IMR-90 (cell line): ENCODE measurements at regions not wholly inside any gene's neighbourhood (a gene's known extent, or its start where the extent isn't known, plus 50 kb on each side); places are given as distances from the start of the nearest gene placed in this dataset.
A peak's percentile ranks its signal among the peaks of the same experiment; 100 is the strongest.

Experiments used
- ATAC-seq: fragments of 200-7000 bp; cut with Tn5 transposase; 2 replicates; pipeline ENCODE4 v1.9.1; 2020; ENCODE audit warnings: low read depth, mild to moderate bottlenecking, moderate library complexity
- BruUV-seq: library from RNA; stranded (reverse); fragments of 400-500 nt; replicated peaks from 2 replicates; lab custom pipeline; 2021; lab: Mats Ljungman, UMichigan
- CTCF ChIA-PET: fragments of 300-600 bp; formaldehyde crosslinking; extraction: SDS; loops from one replicate; lab custom pipeline; 2021; ENCODE audit warnings: antibody characterized with exemption; lab: Yijun Ruan, JAX
- POLR2A ChIA-PET: fragments of 300-600 bp; sonication (Branson Sonifier 250); formaldehyde crosslinking; loops from one replicate; lab custom pipeline; 2022; ENCODE audit warnings: antibody characterized with exemption; ENCODE audit not compliant: unreplicated experiment; lab: Charles Lee
- DNase-seq: peaks from one replicate; pipeline ENCODE4 v3.0.0; 2013
- H2AFZ ChIP-seq: replicated peaks from 2 replicates; pipeline ENCODE3; 2013; ENCODE audit warnings: low read length, mild to moderate bottlenecking; ENCODE audit not compliant: poor library complexity
- H2AK5ac ChIP-seq: 2 replicates; pipeline ENCODE4 v1.6.1; 2013; ENCODE audit warnings: low read depth, low read length, inconsistent platforms
- H2AK9ac ChIP-seq: replicated peaks from 2 replicates; pipeline ENCODE3; 2013; ENCODE audit warnings: mild to moderate bottlenecking, low read depth, low read length, moderate library complexity; ENCODE audit not compliant: poor library complexity
- H2BK120ac ChIP-seq: 2 replicates; pipeline ENCODE4 v1.6.1; 2013; ENCODE audit warnings: low read depth, low read length, inconsistent platforms
- H2BK15ac ChIP-seq: 3 replicates; pipeline ENCODE4 v1.6.1; 2013; ENCODE audit warnings: low read depth, low read length, inconsistent platforms
- H2BK20ac ChIP-seq: 2 replicates; pipeline ENCODE4 v1.6.1; 2013; ENCODE audit warnings: low read depth, mild to moderate bottlenecking, inconsistent platforms, low read length, moderate library complexity
- H2BK5ac ChIP-seq: 2 replicates; pipeline ENCODE4 v1.6.1; 2013; ENCODE audit warnings: mild to moderate bottlenecking, low read depth, low read length, inconsistent platforms; ENCODE audit not compliant: poor library complexity, severe bottlenecking
- H3K14ac ChIP-seq: replicated peaks from 2 replicates; pipeline ENCODE4 v1.6.1; 2013; ENCODE audit warnings: low read depth, low read length, inconsistent platforms
- H3K18ac ChIP-seq: 2 replicates; pipeline ENCODE4 v1.6.1; 2013; ENCODE audit warnings: low read depth, low read length, control low read depth
- H3K23ac ChIP-seq: 2 replicates; pipeline ENCODE4 v1.6.1; 2013; ENCODE audit warnings: low read depth, low read length, inconsistent platforms
- H3K27ac ChIP-seq: 2 replicates; pipeline ENCODE4 v1.5.1; 2013; ENCODE audit warnings: mild to moderate bottlenecking, control low read depth, low read length; ENCODE audit not compliant: insufficient read depth
- H3K27me3 ChIP-seq: 2 replicates; pipeline ENCODE4 v1.6.1; 2013; ENCODE audit warnings: low read length; ENCODE audit not compliant: control insufficient read depth, insufficient read depth
- H3K36me3 ChIP-seq: 2 replicates; pipeline ENCODE4 v1.6.1; 2013; ENCODE audit warnings: low read length, mixed read lengths; ENCODE audit not compliant: control insufficient read depth, insufficient read depth
- H3K4ac ChIP-seq: 2 replicates; pipeline ENCODE4 v1.6.1; 2013; ENCODE audit warnings: low read depth, low read length, inconsistent platforms
- H3K4me1 ChIP-seq: 2 replicates; pipeline ENCODE4 v1.6.1; 2013; ENCODE audit warnings: low read length, mixed read lengths; ENCODE audit not compliant: control insufficient read depth, insufficient read depth
- H3K4me2 ChIP-seq: 2 replicates; pipeline ENCODE4 v1.6.1; 2013; ENCODE audit warnings: low read depth, mild to moderate bottlenecking, control low read depth, low read length, moderate library complexity
- H3K4me3 ChIP-seq: 2 replicates; pipeline ENCODE4 v1.5.1; 2013; ENCODE audit warnings: low read depth, mild to moderate bottlenecking, control low read depth, low read length, moderate library complexity; ENCODE audit not compliant: insufficient read depth
- H3K56ac ChIP-seq: 2 replicates; pipeline ENCODE4 v1.6.1; 2013; ENCODE audit warnings: low read length, inconsistent platforms; ENCODE audit not compliant: insufficient read depth; ENCODE audit errors: extremely low read depth
- H3K79me1 ChIP-seq, 2 experiments: 2 replicates each; pipeline ENCODE4 v1.6.1; 2013; ENCODE audit warnings: low read length in 2 of 2, inconsistent platforms in 1 of 2, low read depth in 1 of 2
- H3K9ac ChIP-seq: 2 replicates; pipeline ENCODE4 v1.6.1; 2013; ENCODE audit warnings: low read depth, low read length, control low read depth
- H3K9me1 ChIP-seq: 2 replicates; pipeline ENCODE4 v1.6.1; 2013; ENCODE audit warnings: low read length, inconsistent platforms; ENCODE audit not compliant: insufficient read depth
- H3K9me3 ChIP-seq: 2 replicates; pipeline ENCODE4 v1.6.1; 2013; ENCODE audit warnings: low read length; ENCODE audit not compliant: control insufficient read depth, insufficient read depth
- H4K20me1 ChIP-seq: 2 replicates; pipeline ENCODE4 v1.6.1; 2013; ENCODE audit warnings: low read length, inconsistent platforms; ENCODE audit not compliant: insufficient read depth
- H4K5ac ChIP-seq: 2 replicates; pipeline ENCODE4 v1.6.1; 2013; ENCODE audit warnings: mild to moderate bottlenecking, low read depth, low read length, control low read depth
- H4K8ac ChIP-seq, 2 experiments: 2 replicates each; pipeline ENCODE4 v1.6.1; 2013; ENCODE audit warnings: low read depth in 2 of 2, low read length in 2 of 2, control low read depth in 1 of 2, inconsistent platforms in 1 of 2
- H4K91ac ChIP-seq: 2 replicates; pipeline ENCODE4 v1.6.1; 2013; ENCODE audit warnings: low read depth, low read length, inconsistent platforms; ENCODE audit not compliant: insufficient read depth
- BHLHE40 ChIP-seq: fragments of 150-350 bp; IDR thresholded peaks from 2 replicates; pipeline ENCODE4 v1.6.1; 2016; ENCODE audit warnings: mild to moderate bottlenecking, low read depth, low read length
- RCOR1 ChIP-seq: IDR thresholded peaks from 2 replicates; pipeline ENCODE4 v1.6.1; 2012; ENCODE audit warnings: mild to moderate bottlenecking, low read length, improper control_type of control experiment; ENCODE audit not compliant: insufficient replicate concordance
- SMC3 ChIP-seq: fragments of 150-350 bp; IDR thresholded peaks from 2 replicates; pipeline ENCODE4 v1.6.1; 2016; ENCODE audit warnings: low read depth, mild to moderate bottlenecking, antibody characterized with exemption, low read length, moderate library complexity
- WGBS, 2 experiments: methylation state at CpG; one replicate each; pipeline versions ENCODE4 v1.1.5 to v1.1.7; 2013; ENCODE audit warnings: missing lambda C conversion rate in 2 of 2; ENCODE audit not compliant: insufficient read length in 1 of 2; ENCODE audit errors: extremely low coverage in 2 of 2; 5-methylcytosine and 5-hydroxymethylcytosine counted together
- dilution Hi-C: fragments of 300-500 bp; cut with HindIII; formaldehyde crosslinking; loops from one replicate; pipeline ENCODE4 v1.14.3; 2018; ENCODE audit warnings: low sequenced_read_pairs; ENCODE audit not compliant: unreplicated experiment
- in situ Hi-C: fragments of 300-500 bp; cut with MboI; formaldehyde crosslinking; loops from 3 replicates; pipeline ENCODE4 v1.14.3; 2019; ENCODE audit warnings: low sequenced_read_pairs, inconsistent platforms, mixed read lengths
- intact Hi-C: fragments of 100-400 bp; cut with micrococcal nuclease; formaldehyde crosslinking; loops from 2 replicates; pipeline ENCODE4 v1.10.0; 2022

DNA sequence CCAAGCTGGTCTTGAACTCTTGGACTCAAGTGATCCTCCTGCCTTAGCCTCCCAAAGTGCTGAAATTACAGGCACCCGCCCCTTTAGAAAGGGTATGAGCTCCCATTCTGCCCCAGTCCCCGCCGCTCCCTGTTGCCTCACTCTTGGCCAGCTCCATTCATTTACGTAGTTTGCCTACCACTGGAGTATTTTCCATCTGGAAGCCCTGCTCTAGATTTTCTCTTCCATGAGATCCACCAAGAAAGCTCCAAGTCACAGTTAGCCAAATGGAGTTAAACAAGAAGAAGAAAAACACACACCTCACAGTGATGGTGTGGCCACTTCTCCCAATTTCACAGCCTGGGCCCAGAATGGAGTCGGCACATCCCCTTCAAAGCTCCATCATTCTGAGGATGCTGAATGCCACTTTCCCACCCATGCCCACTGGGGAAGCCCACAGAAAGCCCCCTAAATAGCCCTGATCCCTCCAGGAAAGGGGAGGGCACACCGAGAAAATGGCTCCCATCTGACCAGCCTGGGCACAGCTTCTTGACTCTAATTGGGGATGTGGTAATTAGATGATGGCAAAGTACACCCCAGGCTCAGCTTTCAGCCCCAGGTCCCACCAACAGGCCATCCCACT is 381.2 kb downstream of the MN1 start (continued):
- no peak for TF ChIP-seq SMC3

DNA sequence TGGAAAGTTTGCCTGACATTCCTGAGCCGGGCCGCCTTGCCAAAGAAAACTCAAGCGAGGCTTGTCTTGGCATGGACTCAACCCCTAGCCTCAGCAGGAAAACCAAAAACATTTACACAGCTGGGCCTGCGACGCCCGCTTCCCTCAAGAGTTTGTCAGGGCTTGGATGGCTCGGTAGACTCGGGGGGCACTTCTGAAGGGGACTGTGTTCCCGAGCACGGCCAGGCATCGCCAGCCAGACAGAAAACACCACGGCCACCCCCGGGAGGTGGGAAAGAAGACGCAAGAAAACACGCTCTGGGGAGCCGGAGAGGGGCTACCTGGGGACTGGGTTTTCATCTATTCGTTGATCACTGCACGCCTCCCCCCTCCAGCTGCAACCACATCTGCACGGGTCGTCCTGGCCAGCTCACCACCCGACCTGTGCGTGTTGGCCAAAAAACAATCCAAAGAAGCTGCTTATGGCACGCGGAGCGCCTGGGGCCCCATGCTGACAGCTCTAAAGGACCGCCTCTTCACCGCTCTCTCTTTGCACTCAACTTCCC is 380.7 kb downstream of the MN1 start:
- Histone ChIP-seq H3K9me3 (peaks cover 7% of the 10 kb centered on the region; the same call in 1 of the 2 replicates), H3K4me1 (peaks cover 18% of the 10 kb centered on the region), H3K79me1 (no peaks in the 10 kb centered on the region), H2BK120ac (peak overlapping the region; percentile 85), H3K18ac (peak overlapping the region; percentile 0; the same call in 1 of the 2 replicates), H3K4me3 (no peak overlapping the region), H4K5ac (no peak overlapping the region; the same call in 1 of the 2 replicates), H3K56ac (no peak overlapping the region), H3K4me2 (peak overlapping the region; percentile 3; the same call in 1 of the 2 replicates), H3K9me1 (peaks cover 8% of the 10 kb centered on the region; the same call in 1 of the 2 replicates), H2AK9ac (peak overlapping the region; percentile 88), H4K20me1 (no peaks in the 10 kb centered on the region), H3K36me3 (no peaks in the 10 kb centered on the region), H3K14ac (peak overlapping the region; percentile 20; the same call in 1 of the 2 replicates), H3K27ac (peak overlapping the region; percentile 62; the same call in 1 of the 2 replicates), H4K8ac (peak overlapping the region in 1 of 2 experiments; percentile 64; a peak in 2 of 4 replicates), H2BK20ac (peak overlapping the region; percentile 69), H2BK15ac (peak overlapping the region; percentile 20; the same call in 1 of the 3 replicates), H2AFZ (peak overlapping the region; percentile 83), H3K4ac (peak overlapping the region; percentile 80), H3K27me3 (peaks cover 13% of the 10 kb centered on the region), H3K9ac (no peak overlapping the region; the same call in 1 of the 2 replicates), H2BK5ac (no peak overlapping the region), H2AK5ac (peak overlapping the region; percentile 55; the same call in 1 of the 2 replicates), H3K23ac (peak overlapping the region; percentile 86; the same call in 1 of the 2 replicates), H4K91ac (peak overlapping the region; percentile 31)
- no TSS peak for BruUV-seq
- in situ Hi-C loops = no loop called here
- ChIA-PET CTCF (interaction anchor here (1.2 kb wide), 1 partner anchor 15 kb away, joined by 4 read pairs; no protein-coding TSS in a partner anchor), POLR2A (interaction anchor here (0.5 kb wide), 1 partner anchor 202 kb away, joined by 3 read pairs; no protein-coding TSS in a partner anchor)
- 3% methylated on average over 17 of the region's 27 CpGs; no CpG with 5 or more reads in 1 of the 2 experiments for WGBS, 2 experiments
- TF ChIP-seq RCOR1 (no peak), BHLHE40 (peak; percentile 77)
- intact Hi-C loops = loop anchor here (5.0 to 10.0 kb wide), 2 partner anchors 36 to 114 kb away; no protein-coding TSS in a partner anchor
- DNase-seq = peak; percentile 95
- dilution Hi-C loops = no loop called here
- ATAC-seq = peak; percentile 76
